DND-41 (cell line): ENCODE measurements at regions not wholly inside any gene's neighbourhood (a gene's known extent, or its start where the extent isn't known, plus 50 kb on each side); places are given as distances from the start of the nearest gene placed in this dataset.

ENCODE experiments used
- ATAC-seq: fragments of 200-7000 bp; cut with Tn5 transposase; 3 replicates; pipeline ENCODE4 v1.9.1; 2021; ENCODE audit warnings: low read depth; ENCODE audit not compliant: insufficient read depth
- DNase-seq: peaks from one replicate; pipeline ENCODE4 v3.0.0-alpha.2; 2020
- H2AFZ ChIP-seq: 2 replicates; pipeline ENCODE4 v1.6.0; 2012; ENCODE audit warnings: low read depth, low read length
- H3K27ac ChIP-seq: 2 replicates; pipeline ENCODE4 v1.5.1; 2012; ENCODE audit warnings: low read length, inconsistent platforms
- H3K27me3 ChIP-seq: fragments of 200-600 bp; sonication (generic); 2 replicates; pipeline ENCODE4 v1.6.0; 2012; ENCODE audit warnings: low read length, mild to moderate bottlenecking, inconsistent platforms; ENCODE audit not compliant: insufficient read depth, poor library complexity
- H3K36me3 ChIP-seq: 2 replicates; pipeline ENCODE4 v1.5.1; 2012; ENCODE audit warnings: low read length, inconsistent platforms; ENCODE audit not compliant: insufficient read depth
- H3K4me1 ChIP-seq: 2 replicates; pipeline ENCODE4 v1.5.1; 2012; ENCODE audit warnings: mild to moderate bottlenecking, low read length; ENCODE audit not compliant: insufficient read depth
- H3K4me2 ChIP-seq: 2 replicates; pipeline ENCODE4 v1.6.0; 2012; ENCODE audit warnings: mild to moderate bottlenecking, moderate library complexity, low read length, inconsistent platforms; ENCODE audit not compliant: insufficient read depth
- H3K4me3 ChIP-seq, 2 experiments: fragments of 200-600 bp in 1 of 2; shearing (Covaris generic) in 1 of 2; 2 replicates each; pipeline ENCODE4 v1.5.1; 2012 to 2016; ENCODE audit warnings: inconsistent platforms in 2 of 2, low read length in 2 of 2, mild to moderate bottlenecking in 2 of 2, low read depth in 1 of 2, moderate library complexity in 1 of 2
- H3K79me2 ChIP-seq: 2 replicates; pipeline ENCODE4 v1.6.0; 2012; ENCODE audit warnings: low read length, inconsistent platforms; ENCODE audit not compliant: insufficient read depth
- H3K9ac ChIP-seq: 2 replicates; pipeline ENCODE4 v1.6.0; 2012; ENCODE audit warnings: low read depth, mild to moderate bottlenecking, inconsistent platforms, low read length, moderate library complexity
- H3K9me3 ChIP-seq: 2 replicates; pipeline ENCODE4 v1.5.1; 2012; ENCODE audit warnings: low read length, moderate library complexity, mild to moderate bottlenecking, inconsistent platforms; ENCODE audit not compliant: insufficient read depth, severe bottlenecking
- H4K20me1 ChIP-seq: 2 replicates; pipeline ENCODE4 v1.6.0; 2012; ENCODE audit warnings: low read length; ENCODE audit not compliant: insufficient read depth
- CTCF ChIP-seq: IDR thresholded peaks from 2 replicates; pipeline ENCODE4 v1.5.1; 2012; ENCODE audit warnings: borderline replicate concordance, low read length, moderate library complexity, mild to moderate bottlenecking; ENCODE audit not compliant: poor library complexity, severe bottlenecking; ENCODE audit errors: extremely low read depth
- EZH2 ChIP-seq: IDR thresholded peaks from 3 replicates; pipeline ENCODE4 v1.6.1; 2012; ENCODE audit warnings: borderline replicate concordance, low read depth, mild to moderate bottlenecking, moderate library complexity, low read length, inconsistent platforms; ENCODE audit not compliant: severe bottlenecking

- Histone ChIP-seq H3K4me2 (no peak overlapping the region), H2AFZ (no peak overlapping the region), H4K20me1 (no peaks in the 10 kb centered on the region), H3K4me3 (no peak overlapping the region), H3K27me3 (no peaks in the 10 kb centered on the region), H3K79me2 (no peaks in the 10 kb centered on the region), H3K9ac (no peak overlapping the region), H3K9me3 (no peaks in the 10 kb centered on the region), H3K4me1 (no peaks in the 10 kb centered on the region), H3K27ac (no peak overlapping the region), H3K36me3 (no peaks in the 10 kb centered on the region)
- ATAC-seq (peak; percentile 40; the same call in 1 of the 3 replicates), DNase-seq (no peak)
- TF ChIP-seq CTCF (no peak), EZH2 (no peak)
These were observed 465.2 kb downstream of the TFAP2B start for GRCh38 chr6:51283723-51284355.

- Histone ChIP-seq H3K4me1 (no peaks in the 10 kb centered on the region), H4K20me1 (no peaks in the 10 kb centered on the region), H3K27me3 (no peaks in the 10 kb centered on the region), H2AFZ (no peak overlapping the region), H3K27ac (no peak overlapping the region), H3K36me3 (no peaks in the 10 kb centered on the region), H3K4me2 (no peak overlapping the region), H3K9me3 (no peaks in the 10 kb centered on the region), H3K9ac (no peak overlapping the region), H3K4me3 (no peak overlapping the region), H3K79me2 (no peaks in the 10 kb centered on the region)
- ATAC-seq, result no peak
- DNase-seq, result no peak
- no peak for TF ChIP-seq CTCF
- no peak for TF ChIP-seq EZH2
These were observed 467.2 kb downstream of the TFAP2B start for GRCh38 chr6:51285876-51286275.

GRCh38 chr6:51289041-51289440 is 470.4 kb downstream of the TFAP2B start:
- DNase-seq, result no peak
- no peak for ATAC-seq
- Histone ChIP-seq H3K9me3 (no peaks in the 10 kb centered on the region), H3K4me1 (no peaks in the 10 kb centered on the region), H3K27ac (no peak overlapping the region), H3K9ac (no peak overlapping the region), H3K79me2 (no peaks in the 10 kb centered on the region), H3K4me2 (no peak overlapping the region), H3K36me3 (no peaks in the 10 kb centered on the region), H2AFZ (no peak overlapping the region), H4K20me1 (no peaks in the 10 kb centered on the region), H3K4me3 (no peak overlapping the region), H3K27me3 (no peaks in the 10 kb centered on the region)
- TF ChIP-seq CTCF, result no peak
- TF ChIP-seq EZH2, result no peak
